ENCODE measurements at regions not wholly inside any gene's neighbourhood (a gene's known extent, or its start where the extent isn't known, plus 50 kb on each side); places are given as distances from the start of the nearest gene placed in this dataset.

DNA sequence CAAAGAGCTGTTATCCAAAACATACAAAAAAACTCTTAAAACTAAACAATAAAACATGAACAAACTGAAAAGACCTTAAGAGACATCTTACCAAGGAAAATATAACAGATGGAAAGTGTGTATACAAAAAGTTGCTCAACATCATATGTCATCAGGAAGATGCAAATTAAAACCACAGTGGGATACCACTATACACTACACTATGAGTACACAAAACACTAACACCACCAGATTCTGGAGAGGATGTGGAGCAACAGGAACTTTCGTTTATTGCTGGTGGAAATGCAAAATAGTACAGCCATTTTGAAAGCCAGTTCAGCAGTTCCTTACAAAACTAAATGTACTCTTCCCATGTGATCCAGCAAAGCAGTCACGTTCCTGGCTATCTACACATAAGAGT, 221.4 kb downstream of the CMPK2 start:
- no peak for DNase-seq

DNA sequence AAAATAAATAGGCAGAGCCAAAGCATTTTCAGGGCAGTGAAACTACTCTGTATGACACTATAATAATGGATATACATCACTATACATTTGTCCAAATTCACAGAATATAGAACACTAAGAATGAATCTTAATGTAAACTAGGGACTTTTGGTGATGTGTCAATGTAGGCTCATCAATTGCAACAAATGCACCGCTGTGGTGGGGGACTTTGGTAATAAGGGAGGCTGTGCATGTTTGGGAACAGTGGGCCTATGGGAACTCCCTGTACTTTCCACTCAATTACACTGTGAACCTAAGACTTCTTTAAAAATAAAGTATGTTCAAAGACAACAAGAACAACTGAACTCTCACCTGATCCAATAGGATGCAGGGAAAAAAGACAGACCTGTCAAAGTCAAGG, 220.7 kb downstream of the CMPK2 start:
- DNase-seq: no peak

DNA sequence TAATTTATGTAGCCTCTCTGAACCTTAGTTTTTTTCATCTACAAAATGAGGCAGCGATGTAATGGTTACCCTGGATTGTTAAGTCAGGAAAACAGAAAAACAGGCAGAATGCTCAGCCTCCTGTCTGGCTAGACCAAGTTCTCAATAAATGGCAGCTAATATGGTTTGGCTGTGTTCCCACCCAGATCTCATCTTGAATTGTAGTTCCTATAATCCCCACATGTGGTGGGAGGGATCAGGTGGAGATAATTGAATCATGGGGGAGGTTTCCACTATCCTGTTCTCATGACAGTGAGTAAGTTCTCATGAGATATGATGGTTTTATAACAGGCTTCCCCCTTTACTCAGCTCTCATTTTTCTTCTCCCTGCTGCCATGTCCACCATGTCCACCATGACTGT, 220.0 kb downstream of the CMPK2 start:
- DNase-seq: no peak

DNA sequence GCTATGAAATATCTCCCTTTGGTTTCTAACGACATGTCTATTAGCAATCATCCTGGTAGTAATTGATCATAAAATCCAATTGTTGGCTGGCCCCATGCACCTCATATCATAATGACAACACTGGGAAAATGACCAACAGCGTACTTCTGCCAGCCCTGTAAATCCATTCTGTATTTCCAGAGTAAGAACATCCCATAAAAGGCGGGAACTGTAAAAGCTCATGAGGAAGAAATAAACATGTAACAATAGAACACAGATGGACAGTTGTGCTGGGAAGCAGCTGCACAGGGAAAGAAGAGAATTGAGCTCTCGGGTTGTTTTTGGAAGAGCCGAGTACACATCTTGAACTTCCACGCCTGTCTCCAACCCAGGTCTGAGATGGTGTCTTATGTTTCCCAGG, 218.7 kb downstream of the CMPK2 start:
- no peak for DNase-seq

- no peak for DNase-seq
Observed at GRCh38 chr2:6648596-6649247, 217.0 kb downstream of the CMPK2 start.

- DNase-seq: no peak
Observed at GRCh38 chr2:6650311-6650710, 215.4 kb downstream of the CMPK2 start.

- no peak for DNase-seq
Observed at GRCh38 chr2:6652251-6652650, 213.5 kb downstream of the CMPK2 start.

- no peak for DNase-seq
Observed at GRCh38 chr2:6653281-6653750, 212.4 kb downstream of the CMPK2 start.

GRCh38 chr2:6654279-6654678, 211.4 kb downstream of the CMPK2 start:
- no peak for DNase-seq

DNA sequence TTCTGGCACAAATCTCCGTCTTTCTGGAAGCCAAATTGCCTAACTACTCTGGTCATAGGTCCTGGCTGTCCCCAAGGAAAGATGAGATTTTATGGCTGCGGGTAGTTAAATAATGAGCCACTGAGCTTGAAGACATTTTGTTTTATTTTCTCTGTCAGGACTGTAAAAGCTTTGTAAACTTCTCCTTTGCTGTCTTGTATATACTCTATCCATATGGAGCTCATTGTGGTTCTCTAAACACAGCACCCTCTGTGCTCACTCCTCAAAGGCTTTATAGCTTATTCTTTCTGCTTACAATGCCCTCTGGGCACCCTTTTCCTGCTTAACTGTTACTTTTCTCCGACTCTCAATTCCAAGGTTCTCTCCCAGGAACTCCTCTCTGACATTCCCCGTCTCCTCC, 209.1 kb downstream of the CMPK2 start:
- no peak for DNase-seq

- DNase-seq: no peak
Observed at GRCh38 chr2:6657136-6657535, 208.6 kb downstream of the CMPK2 start.

DNA sequence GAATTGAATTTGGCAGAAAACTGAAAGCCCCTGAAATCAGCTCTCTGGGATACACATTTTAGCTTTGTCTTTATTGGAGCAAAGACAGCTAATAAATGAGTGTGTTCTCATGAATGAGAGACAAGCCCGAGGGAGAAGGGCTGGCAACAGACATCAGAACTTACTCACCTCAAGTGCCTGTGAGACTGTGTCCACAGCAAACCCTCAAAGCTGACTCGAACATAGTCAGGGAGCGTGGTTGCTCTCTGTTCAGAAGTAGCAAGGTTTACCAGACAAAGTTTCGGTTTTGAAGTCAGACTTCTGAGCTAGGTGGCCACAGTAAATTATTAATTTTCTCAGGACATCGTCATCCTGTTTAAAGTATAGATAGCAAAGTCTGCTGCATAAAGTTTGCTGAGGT, 207.9 kb downstream of the CMPK2 start:
- no peak for DNase-seq

DNA sequence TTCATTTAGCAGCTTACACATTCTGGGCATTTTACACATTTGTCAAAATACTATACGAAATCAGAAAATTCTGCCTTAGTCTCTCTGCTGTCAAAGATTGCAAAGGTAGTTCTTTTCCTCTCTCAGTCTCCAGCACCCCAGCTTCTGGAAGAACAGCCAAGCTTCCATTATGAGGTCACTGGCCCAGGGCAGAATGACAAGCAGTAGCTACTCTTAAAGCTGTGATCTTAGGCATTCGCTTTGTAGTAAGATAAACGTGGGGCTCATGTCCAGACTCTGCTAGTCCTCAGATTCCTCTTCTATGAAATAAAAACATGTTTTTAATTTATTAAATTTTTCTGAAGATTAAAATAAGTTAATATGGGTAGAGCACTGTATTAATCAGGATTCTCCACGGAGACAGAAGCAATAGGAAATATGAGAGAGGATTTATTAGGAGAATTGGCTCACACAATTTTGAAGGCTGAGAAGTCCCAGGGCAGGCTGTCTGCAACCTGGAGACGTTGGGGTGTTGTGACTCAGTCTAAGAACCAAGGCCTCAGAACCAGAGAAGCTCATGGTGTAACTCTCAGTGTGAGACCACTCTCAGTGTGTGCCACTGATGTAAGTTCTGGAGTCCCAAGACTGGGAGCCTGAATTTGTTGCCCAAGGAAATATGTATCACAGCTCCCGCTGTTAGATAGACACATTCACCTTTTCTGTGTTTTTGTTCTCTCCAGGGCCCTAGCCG, 201.2 kb downstream of the CMPK2 start:
- no peak for DNase-seq

GRCh38 chr2:6665093-6666045, 200.3 kb downstream of the CMPK2 start:
- DNase-seq: no peak

DNA sequence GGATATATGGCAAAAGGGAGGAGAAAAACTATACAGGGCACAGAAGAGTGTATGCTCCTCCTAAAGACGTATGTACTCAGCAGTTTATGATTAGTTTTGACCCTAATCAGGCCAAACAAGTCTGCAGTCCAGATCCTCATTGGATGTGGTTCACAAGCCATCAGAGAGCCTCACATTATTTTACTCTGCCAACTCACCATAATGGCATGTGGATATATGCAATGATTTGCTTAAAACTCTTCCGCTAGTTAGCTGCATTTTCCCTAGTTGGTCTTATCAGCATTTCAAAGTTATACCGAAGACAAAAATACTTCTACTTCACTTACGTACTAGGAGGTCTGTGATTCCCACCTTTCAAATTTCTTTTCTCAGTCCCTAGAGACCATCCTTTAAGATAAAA, 198.4 kb downstream of the CMPK2 start:
- DNase-seq: no peak

DNA sequence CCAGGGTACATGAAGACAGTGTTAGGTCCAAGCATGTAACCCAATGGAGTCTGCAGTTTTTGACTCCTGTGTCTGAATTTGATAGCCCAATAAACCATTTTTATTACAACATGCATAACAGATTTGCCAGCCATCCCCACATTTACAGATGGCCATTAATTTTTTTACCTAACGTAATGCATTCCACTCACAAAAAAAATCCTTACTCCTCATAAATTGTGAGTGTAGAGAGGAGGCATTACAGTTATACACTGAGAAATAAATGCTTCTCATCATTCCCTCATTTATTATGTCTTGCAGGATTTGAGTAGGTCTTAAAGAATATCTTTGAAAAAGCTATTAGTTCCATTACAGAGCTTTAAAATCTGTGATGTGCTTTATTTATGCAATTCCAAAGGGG, 193.8 kb downstream of the CMPK2 start:
- no peak for DNase-seq

GRCh38 chr2:6674381-6674780, 191.3 kb downstream of the CMPK2 start:
- no peak for DNase-seq

- no peak for DNase-seq
Observed at GRCh38 chr2:6675791-6676190, 189.9 kb downstream of the CMPK2 start.

- DNase-seq: no peak
Observed at GRCh38 chr2:6676241-6676640, 189.5 kb downstream of the CMPK2 start.

- no peak for DNase-seq
Observed at GRCh38 chr2:6676776-6677175, 188.9 kb downstream of the CMPK2 start.

GRCh38 chr2:6679471-6679870, 186.2 kb downstream of the CMPK2 start:
- DNase-seq: no peak

DNA sequence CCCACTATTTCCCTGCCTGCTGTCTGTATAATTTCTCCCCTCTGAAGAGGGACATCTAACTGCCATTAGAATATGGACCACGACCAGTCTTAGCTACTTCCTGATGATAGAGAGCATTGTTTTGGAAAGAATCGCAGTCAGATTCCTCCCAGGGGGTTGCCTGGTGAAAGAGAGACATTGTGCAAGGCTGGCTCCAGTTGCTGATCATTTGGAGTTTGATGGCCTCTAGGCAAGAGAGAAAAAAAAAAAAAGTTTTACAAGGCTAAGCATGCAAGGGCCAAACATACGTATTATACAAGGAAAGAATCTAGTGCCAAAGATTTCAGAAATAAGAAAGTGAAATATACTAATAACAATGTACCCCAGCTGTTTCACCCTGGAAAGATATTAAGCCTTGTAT, 182.2 kb downstream of the CMPK2 start:
- no peak for DNase-seq

DNA sequence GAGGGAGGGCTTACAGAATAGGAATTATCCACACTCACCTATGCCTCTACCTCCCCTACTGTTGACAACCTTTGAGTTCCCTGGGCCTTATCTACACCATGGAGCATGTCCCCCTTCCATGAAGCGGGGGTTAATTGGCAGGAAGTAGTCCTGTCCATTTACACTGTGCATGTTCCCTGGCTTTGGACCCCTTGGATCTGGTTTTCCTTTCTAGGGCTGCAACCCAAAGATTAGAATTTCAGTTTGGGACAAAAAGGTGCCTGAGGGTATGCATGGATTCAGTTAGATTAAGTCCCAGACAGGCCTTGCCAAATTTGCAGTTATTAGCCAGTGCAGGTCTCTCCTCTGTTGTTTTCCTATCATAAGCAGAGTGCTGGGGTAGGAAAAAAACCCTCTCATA, 180.3 kb downstream of the CMPK2 start:
- no peak for DNase-seq

DNA sequence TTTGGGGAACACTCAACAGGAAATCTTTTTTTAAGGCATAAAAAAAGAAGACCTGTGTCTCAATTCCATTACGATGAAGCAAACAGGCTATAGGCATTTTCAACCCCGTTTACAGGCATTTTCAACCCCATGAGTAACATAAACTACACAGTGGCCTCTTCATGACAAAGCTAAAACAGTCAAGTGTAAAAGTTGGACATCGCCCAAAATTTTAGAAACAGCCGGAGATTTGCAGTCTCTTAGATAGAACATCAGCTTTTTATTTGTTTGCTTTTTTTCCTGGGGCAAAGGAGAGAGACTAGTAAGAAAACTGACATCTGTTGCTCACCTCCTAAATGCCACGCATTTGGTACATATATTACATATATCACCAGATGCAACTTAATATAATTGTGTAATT, 173.7 kb downstream of the CMPK2 start:
- no peak for DNase-seq

All from activated CD4-positive, alpha-beta T cell treated with anti-CD3 and anti-CD28 coated beads, Interleukin-2, amount 50 U/mL, for 16 hours (primary cell).